GM11168 (cell line): ENCODE measurements at regions not wholly inside any gene's neighbourhood (a gene's known extent, or its start where the extent isn't known, plus 50 kb on each side); places are given as distances from the start of the nearest gene placed in this dataset.

Source experiments
- in situ Hi-C: fragments of 300-500 bp; cut with MboI; formaldehyde crosslinking; loops from one replicate; pipeline ENCODE4 v1.12.0; 2022; ENCODE audit warnings: low sequenced_read_pairs; ENCODE audit not compliant: unreplicated experiment

GRCh38 chr20:40294175-40294574 lies 394.9 kb downstream of the MAFB start:
- in situ Hi-C loops: no loop called here

- in situ Hi-C loops: no loop called here
These were observed 395.3 kb downstream of the MAFB start for GRCh38 chr20:40293740-40294139.

- in situ Hi-C loops: no loop called here
These were observed 397.4 kb downstream of the MAFB start for GRCh38 chr20:40291493-40292135.

- in situ Hi-C loops: no loop called here
These were observed 401.4 kb downstream of the MAFB start for GRCh38 chr20:40287683-40288082.

- in situ Hi-C loops: no loop called here
These were observed 402.0 kb downstream of the MAFB start for GRCh38 chr20:40286975-40287531.

- in situ Hi-C loops: no loop called here
These were observed 404.4 kb downstream of the MAFB start for GRCh38 chr20:40284611-40285010.

- in situ Hi-C loops: no loop called here
These were observed 405.3 kb downstream of the MAFB start for GRCh38 chr20:40283689-40284088.

GRCh38 chr20:40282941-40283340 lies 406.1 kb downstream of the MAFB start:
- in situ Hi-C loops: no loop called here

GRCh38 chr20:40282541-40282940 lies 406.5 kb downstream of the MAFB start:
- in situ Hi-C loops: no loop called here

- in situ Hi-C loops: no loop called here
These were observed 408.4 kb downstream of the MAFB start for GRCh38 chr20:40280616-40281015.

GRCh38 chr20:40279390-40279789 lies 409.6 kb downstream of the MAFB start:
- in situ Hi-C loops: no loop called here

- in situ Hi-C loops: no loop called here
These were observed 410.4 kb downstream of the MAFB start for GRCh38 chr20:40278673-40279072.

GRCh38 chr20:40276301-40276700 lies 412.7 kb downstream of the MAFB start:
- in situ Hi-C loops: no loop called here

- in situ Hi-C loops: no loop called here
These were observed 413.3 kb downstream of the MAFB start for GRCh38 chr20:40275738-40276137.

- in situ Hi-C loops: loop anchor here (25.0 kb wide), 1 partner anchor 412 kb away; the partner anchor contains the start of gene MAFB
These were observed 414.0 kb downstream of the MAFB start for GRCh38 chr20:40274912-40275533.

GRCh38 chr20:40269274-40269673 lies 419.8 kb downstream of the MAFB start:
- in situ Hi-C loops: loop anchor here (25.0 kb wide), 1 partner anchor 418 kb away; the partner anchor contains the start of gene MAFB

- in situ Hi-C loops: loop anchor here (25.0 kb wide), 1 partner anchor 419 kb away; the partner anchor contains the start of gene MAFB
These were observed 420.5 kb downstream of the MAFB start for GRCh38 chr20:40268321-40269075.

- in situ Hi-C loops: loop anchor here (25.0 kb wide), 1 partner anchor 421 kb away; the partner anchor contains the start of gene MAFB
These were observed 423.1 kb downstream of the MAFB start for GRCh38 chr20:40265825-40266533.

GRCh38 chr20:40262219-40262618 lies 426.8 kb downstream of the MAFB start:
- in situ Hi-C loops: loop anchor here (25.0 kb wide), 1 partner anchor 425 kb away; the partner anchor contains the start of gene MAFB

- in situ Hi-C loops: loop anchor here (25.0 kb wide), 1 partner anchor 428 kb away; the partner anchor contains the start of gene MAFB
These were observed 430.1 kb downstream of the MAFB start for GRCh38 chr20:40258931-40259330.
